HL-60 (cell line): ENCODE measurements at regions not wholly inside any gene's neighbourhood (a gene's known extent, or its start where the extent isn't known, plus 50 kb on each side); places are given as distances from the start of the nearest gene placed in this dataset.

Experiments
- GABPA ChIP-seq: IDR thresholded peaks from 2 replicates; pipeline ENCODE4 v1.6.1; 2012; ENCODE audit warnings: low read depth
- POLR2AphosphoS5 ChIP-seq: IDR thresholded peaks from 2 replicates; pipeline ENCODE4 v1.6.1; 2012; ENCODE audit warnings: low read depth
- TF ChIP-seq, protein P1 (sequence below): IDR thresholded peaks from one replicate; pipeline ENCODE4 v1.5.1; 2011; ENCODE audit warnings: low read length, control low read depth, inconsistent platforms; ENCODE audit not compliant: insufficient read depth
- TF ChIP-seq, protein P2 (sequence below): IDR thresholded peaks from 2 replicates; pipeline ENCODE4 v1.6.1; 2012; ENCODE audit warnings: low read depth; ENCODE audit not compliant: insufficient replicate concordance

DNA sequence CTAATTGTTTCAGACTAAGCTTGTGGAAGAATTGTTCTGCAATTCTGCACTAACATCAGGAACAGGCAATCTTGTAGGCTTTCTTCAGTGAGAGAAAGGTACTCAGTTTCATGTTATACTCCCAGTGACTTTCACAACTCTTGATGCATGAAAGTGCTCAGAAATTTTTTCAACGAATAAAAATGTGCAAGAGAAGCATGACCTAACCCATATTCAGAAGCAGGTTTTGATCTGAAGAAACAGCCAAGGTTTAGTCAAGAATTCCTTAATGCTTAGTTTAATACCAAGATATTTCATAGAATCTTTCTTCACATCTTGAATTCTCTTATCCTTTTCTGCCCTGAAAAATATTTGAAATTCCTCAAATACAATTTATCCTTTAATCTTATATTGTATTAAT, 197.2 kb upstream of the CSNK1A1L start:
- TF ChIP-seq, protein P1, sequence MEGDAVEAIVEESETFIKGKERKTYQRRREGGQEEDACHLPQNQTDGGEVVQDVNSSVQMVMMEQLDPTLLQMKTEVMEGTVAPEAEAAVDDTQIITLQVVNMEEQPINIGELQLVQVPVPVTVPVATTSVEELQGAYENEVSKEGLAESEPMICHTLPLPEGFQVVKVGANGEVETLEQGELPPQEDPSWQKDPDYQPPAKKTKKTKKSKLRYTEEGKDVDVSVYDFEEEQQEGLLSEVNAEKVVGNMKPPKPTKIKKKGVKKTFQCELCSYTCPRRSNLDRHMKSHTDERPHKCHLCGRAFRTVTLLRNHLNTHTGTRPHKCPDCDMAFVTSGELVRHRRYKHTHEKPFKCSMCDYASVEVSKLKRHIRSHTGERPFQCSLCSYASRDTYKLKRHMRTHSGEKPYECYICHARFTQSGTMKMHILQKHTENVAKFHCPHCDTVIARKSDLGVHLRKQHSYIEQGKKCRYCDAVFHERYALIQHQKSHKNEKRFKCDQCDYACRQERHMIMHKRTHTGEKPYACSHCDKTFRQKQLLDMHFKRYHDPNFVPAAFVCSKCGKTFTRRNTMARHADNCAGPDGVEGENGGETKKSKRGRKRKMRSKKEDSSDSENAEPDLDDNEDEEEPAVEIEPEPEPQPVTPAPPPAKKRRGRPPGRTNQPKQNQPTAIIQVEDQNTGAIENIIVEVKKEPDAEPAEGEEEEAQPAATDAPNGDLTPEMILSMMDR, result no peak
- TF ChIP-seq GABPA (no peak), POLR2AphosphoS5 (no peak)
- TF ChIP-seq, protein P2, sequence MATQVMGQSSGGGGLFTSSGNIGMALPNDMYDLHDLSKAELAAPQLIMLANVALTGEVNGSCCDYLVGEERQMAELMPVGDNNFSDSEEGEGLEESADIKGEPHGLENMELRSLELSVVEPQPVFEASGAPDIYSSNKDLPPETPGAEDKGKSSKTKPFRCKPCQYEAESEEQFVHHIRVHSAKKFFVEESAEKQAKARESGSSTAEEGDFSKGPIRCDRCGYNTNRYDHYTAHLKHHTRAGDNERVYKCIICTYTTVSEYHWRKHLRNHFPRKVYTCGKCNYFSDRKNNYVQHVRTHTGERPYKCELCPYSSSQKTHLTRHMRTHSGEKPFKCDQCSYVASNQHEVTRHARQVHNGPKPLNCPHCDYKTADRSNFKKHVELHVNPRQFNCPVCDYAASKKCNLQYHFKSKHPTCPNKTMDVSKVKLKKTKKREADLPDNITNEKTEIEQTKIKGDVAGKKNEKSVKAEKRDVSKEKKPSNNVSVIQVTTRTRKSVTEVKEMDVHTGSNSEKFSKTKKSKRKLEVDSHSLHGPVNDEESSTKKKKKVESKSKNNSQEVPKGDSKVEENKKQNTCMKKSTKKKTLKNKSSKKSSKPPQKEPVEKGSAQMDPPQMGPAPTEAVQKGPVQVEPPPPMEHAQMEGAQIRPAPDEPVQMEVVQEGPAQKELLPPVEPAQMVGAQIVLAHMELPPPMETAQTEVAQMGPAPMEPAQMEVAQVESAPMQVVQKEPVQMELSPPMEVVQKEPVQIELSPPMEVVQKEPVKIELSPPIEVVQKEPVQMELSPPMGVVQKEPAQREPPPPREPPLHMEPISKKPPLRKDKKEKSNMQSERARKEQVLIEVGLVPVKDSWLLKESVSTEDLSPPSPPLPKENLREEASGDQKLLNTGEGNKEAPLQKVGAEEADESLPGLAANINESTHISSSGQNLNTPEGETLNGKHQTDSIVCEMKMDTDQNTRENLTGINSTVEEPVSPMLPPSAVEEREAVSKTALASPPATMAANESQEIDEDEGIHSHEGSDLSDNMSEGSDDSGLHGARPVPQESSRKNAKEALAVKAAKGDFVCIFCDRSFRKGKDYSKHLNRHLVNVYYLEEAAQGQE, result no peak
